Hepatic stellate cell (primary cell): ENCODE measurements at regions not wholly inside any gene's neighbourhood (a gene's known extent, or its start where the extent isn't known, plus 50 kb on each side); places are given as distances from the start of the nearest gene placed in this dataset.

ENCODE experiments used
- DNase-seq: peaks from one replicate; pipeline ENCODE4 v3.0.0; 2011; ENCODE audit warnings: low spot score

DNA sequence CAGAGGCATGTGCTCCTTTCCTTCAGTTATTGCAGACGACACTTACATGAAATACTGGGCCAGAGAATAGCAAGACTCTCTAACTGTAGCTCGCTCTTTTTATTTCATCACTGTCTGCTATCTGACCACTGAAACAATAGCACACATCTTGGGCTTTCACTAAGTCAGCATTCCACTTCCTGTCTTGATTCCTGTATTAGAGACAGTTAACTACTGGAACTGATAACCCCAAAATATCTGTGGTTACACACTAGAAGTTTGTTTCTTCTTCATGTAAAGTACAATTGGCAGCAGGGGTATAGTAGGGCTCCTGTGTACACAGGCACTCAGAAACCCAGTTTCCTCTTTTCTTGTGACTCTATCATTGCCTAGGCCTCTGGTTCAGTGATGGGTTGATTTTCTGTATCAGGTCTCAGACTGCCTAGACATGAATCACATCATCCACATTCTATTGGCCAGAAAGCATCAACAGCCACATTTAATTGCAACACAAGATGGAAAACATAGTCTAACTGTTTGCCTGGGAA, 230.2 kb upstream of the CD96 start:
- DNase-seq = no peak

DNA sequence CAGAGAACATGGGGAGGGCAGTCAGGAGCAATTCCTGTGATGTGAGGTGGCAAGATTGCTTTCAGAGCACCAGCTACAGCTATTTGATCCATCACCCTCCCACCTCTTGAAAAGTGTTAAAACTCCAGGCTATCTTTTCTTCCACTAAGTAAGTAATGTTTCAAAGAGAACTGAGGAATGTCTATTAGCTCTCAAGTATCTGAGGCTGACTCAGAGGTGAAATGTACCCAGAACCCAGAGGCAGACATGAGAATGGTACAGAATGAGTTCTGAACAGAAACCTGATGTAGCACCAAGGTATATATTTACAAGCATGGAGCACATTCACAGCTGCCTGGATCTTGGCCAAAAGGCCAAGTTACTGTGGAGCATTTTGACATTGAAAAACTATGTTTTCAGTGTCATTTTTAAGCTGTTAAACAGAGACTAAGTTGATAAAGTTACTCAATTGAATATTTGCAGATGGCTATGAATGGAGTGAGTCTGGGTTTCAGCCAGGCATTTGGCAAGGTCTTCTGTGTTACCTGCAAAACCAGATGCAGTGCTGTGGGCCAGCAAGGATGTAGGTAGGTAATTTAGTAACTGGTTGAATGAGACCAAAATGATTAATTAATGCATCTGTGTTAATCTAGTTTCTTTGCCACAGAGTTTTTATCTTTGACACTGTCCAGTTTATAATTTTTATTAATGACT, 227.7 kb upstream of the CD96 start:
- no peak for DNase-seq

DNA sequence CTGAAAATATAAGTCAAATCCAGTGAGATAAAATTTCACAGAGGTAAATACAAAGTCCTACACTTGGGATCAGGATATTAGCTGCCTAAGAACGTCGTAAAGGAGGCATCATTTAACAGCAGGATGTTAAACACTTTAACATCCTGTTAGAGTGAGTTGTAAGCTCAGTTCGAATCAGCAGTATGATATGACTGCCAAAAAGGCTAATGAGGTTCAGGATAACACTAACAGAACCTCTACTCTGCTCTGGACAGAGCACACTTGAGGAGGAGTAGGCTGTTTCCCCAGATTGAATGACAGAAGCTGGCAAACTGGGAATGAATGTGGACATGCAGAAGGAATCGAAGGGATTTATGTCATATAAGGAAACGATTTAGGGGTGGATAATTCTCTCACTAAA, 227.1 kb upstream of the CD96 start:
- DNase-seq = no peak

DNA sequence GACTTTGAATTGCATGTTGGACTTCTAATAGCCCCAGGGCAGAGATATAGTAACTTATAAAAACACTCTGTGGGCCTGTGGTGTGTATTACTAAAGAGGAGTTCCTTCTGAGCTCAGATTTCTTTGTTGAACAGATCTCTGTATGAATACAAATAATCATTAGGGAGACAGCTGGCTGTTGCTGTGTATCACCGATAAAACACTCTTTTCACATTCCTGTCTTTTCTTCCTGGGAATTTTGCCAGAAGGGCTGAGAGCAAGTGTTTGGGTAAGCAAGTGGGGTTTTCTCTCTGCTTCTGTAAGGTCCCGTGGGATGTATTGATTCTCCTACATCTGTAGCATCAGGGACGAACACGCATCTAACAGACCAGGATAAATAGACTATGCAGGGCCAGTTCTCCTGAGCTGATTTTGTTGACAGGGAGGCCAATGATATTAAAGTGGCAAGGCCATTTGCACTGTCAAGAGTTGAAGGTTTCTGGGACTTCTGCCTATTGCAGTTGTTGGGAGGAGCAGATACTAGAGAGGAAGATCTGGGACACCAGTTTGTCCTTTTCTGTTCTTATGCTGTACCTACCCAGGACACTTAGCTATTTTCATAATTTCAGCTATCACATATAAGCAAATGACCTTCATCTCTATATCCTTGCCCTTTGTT, 225.9 kb upstream of the CD96 start:
- no peak for DNase-seq

- DNase-seq = no peak
Measured at GRCh38 chr3:111318289-111318688, 223.7 kb upstream of the CD96 start.

DNA sequence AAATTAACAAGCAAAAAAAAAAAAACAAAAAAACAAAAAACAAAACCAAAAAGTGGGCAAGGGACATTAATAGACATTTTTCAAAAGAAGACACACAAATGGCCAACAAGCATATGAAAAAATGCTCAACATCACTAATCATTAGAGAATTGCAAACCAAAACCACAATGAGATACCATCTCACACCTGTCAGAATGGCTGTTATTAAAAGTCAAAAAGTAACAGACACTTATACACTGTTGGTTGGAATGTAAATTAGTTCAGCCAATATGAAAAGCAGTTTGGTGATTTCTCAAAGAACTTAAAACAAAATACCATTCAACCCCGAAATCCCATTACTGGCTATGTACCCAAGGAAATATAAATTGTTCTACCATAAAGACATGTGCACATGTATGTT, 222.4 kb upstream of the CD96 start:
- no peak for DNase-seq

- no peak for DNase-seq
Measured at GRCh38 chr3:111321786-111322185, 220.2 kb upstream of the CD96 start.

- DNase-seq = no peak
Measured at GRCh38 chr3:111323019-111323418, 219.0 kb upstream of the CD96 start.

GRCh38 chr3:111324151-111324550, 217.8 kb upstream of the CD96 start:
- DNase-seq = no peak

GRCh38 chr3:111324645-111325044, 217.4 kb upstream of the CD96 start:
- DNase-seq = no peak

GRCh38 chr3:111325160-111325718, 216.8 kb upstream of the CD96 start:
- DNase-seq = no peak

GRCh38 chr3:111326144-111326995, 215.6 kb upstream of the CD96 start:
- DNase-seq = no peak

GRCh38 chr3:111331306-111331705, 210.7 kb upstream of the CD96 start:
- DNase-seq = no peak

GRCh38 chr3:111331912-111332311, 210.1 kb upstream of the CD96 start:
- no peak for DNase-seq

- DNase-seq = no peak
Measured at GRCh38 chr3:111332488-111333080, 209.4 kb upstream of the CD96 start.

GRCh38 chr3:111333642-111334041, 208.4 kb upstream of the CD96 start:
- no peak for DNase-seq

GRCh38 chr3:111335512-111336303, 206.3 kb upstream of the CD96 start:
- no peak for DNase-seq

DNA sequence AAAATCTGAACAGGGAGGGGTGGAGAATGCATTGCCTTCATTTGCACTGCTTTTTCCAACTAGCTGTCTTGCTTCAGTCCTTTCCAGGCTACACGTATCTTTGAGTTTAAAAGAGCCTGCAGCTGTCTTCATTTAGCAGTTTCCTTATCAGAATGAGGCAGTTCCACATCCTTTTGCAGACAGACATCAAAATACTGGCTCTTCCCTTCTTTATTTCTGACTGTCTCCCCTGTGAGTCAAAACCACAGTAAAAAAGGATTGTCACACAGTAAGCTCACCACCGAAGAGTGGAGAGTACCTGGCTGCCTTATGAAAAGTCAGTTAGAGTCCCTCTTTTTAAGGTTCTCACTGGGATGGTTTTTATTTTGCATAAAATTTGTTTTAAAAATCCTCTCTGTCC, 205.5 kb upstream of the CD96 start:
- DNase-seq = no peak

DNA sequence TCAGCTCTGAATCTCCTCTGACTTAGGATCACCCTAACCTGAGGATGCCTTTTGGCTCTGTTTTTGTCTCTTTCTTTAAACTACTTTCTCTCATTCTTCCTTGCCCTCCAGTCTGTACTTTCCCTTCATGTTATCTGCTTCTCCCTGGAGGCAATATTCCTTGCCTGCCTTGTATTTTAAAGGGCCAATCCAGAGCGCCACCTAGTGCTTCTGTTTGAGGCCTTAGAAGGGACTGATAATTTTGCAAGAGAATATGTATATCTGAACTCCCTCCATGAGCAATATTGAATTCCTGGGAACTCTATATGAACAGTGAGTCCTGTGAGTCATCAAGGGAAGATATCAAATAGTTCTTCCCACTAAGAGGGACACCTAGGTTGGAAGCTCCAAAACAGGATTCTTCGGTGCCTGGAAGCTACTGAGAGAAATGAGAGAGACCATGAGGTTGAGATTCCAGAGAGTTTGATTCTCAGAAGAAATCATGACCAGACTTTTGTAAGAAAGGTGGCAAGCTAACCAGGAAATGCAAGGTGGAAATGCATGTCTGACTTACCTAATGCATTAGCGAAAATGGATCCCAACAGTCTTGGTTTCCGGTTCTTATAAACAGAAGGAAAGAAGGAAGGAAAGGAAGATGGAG, 203.8 kb upstream of the CD96 start:
- peak; percentile 49 for DNase-seq

GRCh38 chr3:111339017-111339416, 203.0 kb upstream of the CD96 start:
- DNase-seq = no peak

DNA sequence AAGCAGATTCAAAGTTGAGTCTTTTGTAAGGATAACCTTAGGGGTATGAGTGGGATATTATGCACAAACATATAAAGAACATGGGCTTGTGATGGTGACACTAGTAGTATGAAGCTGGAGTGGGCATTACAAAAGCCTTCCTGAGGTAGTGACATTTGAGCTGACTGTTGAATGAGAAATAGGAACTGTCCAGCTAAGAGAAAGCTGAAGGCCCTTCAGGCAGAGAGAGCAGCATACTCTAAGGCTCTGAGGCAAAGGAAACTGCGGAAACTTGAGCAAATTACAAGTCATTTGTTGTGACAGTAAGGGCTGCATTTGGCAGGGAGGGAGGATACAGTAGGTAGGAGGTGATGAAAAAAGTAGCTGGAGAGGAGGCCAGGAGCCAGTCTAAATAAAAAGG, 190.7 kb upstream of the CD96 start:
- DNase-seq = no peak
